ENCODE measurements at regions not wholly inside any gene's neighbourhood (a gene's known extent, or its start where the extent isn't known, plus 50 kb on each side); places are given as distances from the start of the nearest gene placed in this dataset.
A peak's percentile ranks its signal among the peaks of the same experiment; 100 is the strongest.
"Not testable (repeated sequence)": the region's sequence is repeated elsewhere in the genome, so short reads cannot be mapped to it uniquely, and the experiment has no call there.

GRCh38 chrX:9345957-9346356 is 118.9 kb upstream of the TBL1X start:
- no peak for DNase-seq (ENCODE audit: low spot score)

GRCh38 chrX:9349572-9350494 is 115.0 kb upstream of the TBL1X start:
- DNase-seq (ENCODE audit: low spot score): no peak

- no peak for DNase-seq (ENCODE audit: low spot score)
Observed at GRCh38 chrX:9351126-9351525, 113.7 kb upstream of the TBL1X start.

- no peak for DNase-seq (ENCODE audit: low spot score)
Observed at GRCh38 chrX:9352243-9352642, 112.6 kb upstream of the TBL1X start.

GRCh38 chrX:9352694-9353411 is 112.0 kb upstream of the TBL1X start:
- DNase-seq (ENCODE audit: low spot score): no peak

- no peak for DNase-seq (ENCODE audit: low spot score)
Observed at GRCh38 chrX:9354918-9355317, 109.9 kb upstream of the TBL1X start.

- DNase-seq (ENCODE audit: low spot score): no peak
Observed at GRCh38 chrX:9355739-9356138, 109.1 kb upstream of the TBL1X start.

- DNase-seq (ENCODE audit: low spot score): no peak
Observed at GRCh38 chrX:9356846-9357245, 108.0 kb upstream of the TBL1X start.

GRCh38 chrX:9357518-9358114 is 107.2 kb upstream of the TBL1X start:
- no peak for DNase-seq (ENCODE audit: low spot score)

GRCh38 chrX:9362363-9362928 is 102.4 kb upstream of the TBL1X start:
- DNase-seq (ENCODE audit: low spot score): no peak

- no peak for DNase-seq (ENCODE audit: low spot score)
Observed at GRCh38 chrX:9367421-9367820, 97.4 kb upstream of the TBL1X start.

GRCh38 chrX:9368262-9368661 is 96.6 kb upstream of the TBL1X start:
- DNase-seq (ENCODE audit: low spot score): no peak

GRCh38 chrX:9369802-9370291 is 95.0 kb upstream of the TBL1X start:
- peak; percentile 62 for DNase-seq (ENCODE audit: low spot score)

GRCh38 chrX:9370893-9371292 is 94.0 kb upstream of the TBL1X start:
- DNase-seq (ENCODE audit: low spot score): no peak

GRCh38 chrX:9372866-9373265 is 92.0 kb upstream of the TBL1X start:
- no peak for DNase-seq (ENCODE audit: low spot score)

GRCh38 chrX:9373789-9374188 is 91.1 kb upstream of the TBL1X start:
- no peak for DNase-seq (ENCODE audit: low spot score)

GRCh38 chrX:9374555-9374954 is 90.3 kb upstream of the TBL1X start:
- DNase-seq (ENCODE audit: low spot score): no peak

GRCh38 chrX:9376111-9376510 is 88.7 kb upstream of the TBL1X start:
- no peak for DNase-seq (ENCODE audit: low spot score)

- not testable (repeated sequence) for DNase-seq (ENCODE audit: low spot score)
Observed at GRCh38 chrX:9377216-9377615, 87.6 kb upstream of the TBL1X start.

- no peak for DNase-seq (ENCODE audit: low spot score)
Observed at GRCh38 chrX:9378980-9379696, 85.7 kb upstream of the TBL1X start.

- no peak for DNase-seq (ENCODE audit: low spot score)
Observed at GRCh38 chrX:9379697-9380551, 84.9 kb upstream of the TBL1X start.

Measured in left forelimb (tissue), 1 donor.